Thymus (tissue), 11 donors: ENCODE measurements at regions not wholly inside any gene's neighbourhood (a gene's known extent, or its start where the extent isn't known, plus 50 kb on each side); places are given as distances from the start of the nearest gene placed in this dataset.

Experiments
- DNase-seq, 9 donors: peaks; one replicate each; pipeline ENCODE4 v3.0.0-alpha.2; 2013; ENCODE audit warnings: low spot score in 9 of 9, low read depth in 6 of 9, missing footprints in 1 of 9
- H3K27ac ChIP-seq, 2 donors: one replicate each; pipeline ENCODE4 v1.5.1; 2013; ENCODE audit warnings: control low read depth in 1 of 2, low read depth in 1 of 2, low read length in 1 of 2, mild to moderate bottlenecking in 1 of 2, moderate library complexity in 1 of 2
- H3K27me3 ChIP-seq, 2 donors: one replicate each; pipeline ENCODE4 v1.5.1; 2013; ENCODE audit warnings: low read length in 1 of 2; ENCODE audit not compliant: control insufficient read depth in 2 of 2, insufficient read depth in 1 of 2
- H3K36me3 ChIP-seq, 2 donors: one replicate each; pipeline ENCODE4 v1.5.1; 2013; ENCODE audit warnings: low read length in 1 of 2, mild to moderate bottlenecking in 1 of 2, moderate library complexity in 1 of 2; ENCODE audit not compliant: control insufficient read depth in 2 of 2, insufficient read depth in 2 of 2
- H3K4me1 ChIP-seq, 2 donors: one replicate each; pipeline ENCODE4 v1.5.1; 2013; ENCODE audit warnings: low read length in 2 of 2; ENCODE audit not compliant: control insufficient read depth in 2 of 2, insufficient read depth in 2 of 2
- H3K4me3 ChIP-seq, 2 donors: one replicate each; pipeline ENCODE4 v1.5.1; 2013; ENCODE audit warnings: low read length in 2 of 2, control low read depth in 1 of 2, mild to moderate bottlenecking in 1 of 2
- H3K9me3 ChIP-seq, 2 donors: one replicate each; pipeline ENCODE4 v1.5.1; 2013; ENCODE audit warnings: low read length in 1 of 2, mild to moderate bottlenecking in 1 of 2; ENCODE audit not compliant: control insufficient read depth in 2 of 2, insufficient read depth in 1 of 2
- WGBS: extraction: QIAGEN DNeasy Blood & Tissue Kit; methylation state at CpG from one replicate; pipeline ENCODE4 v1.1.7; 2013; 5-methylcytosine and 5-hydroxymethylcytosine counted together
- donor health status: healthy.

GRCh38 chr16:64398793-64399192, 723.1 kb downstream of the CDH11 start:
- 83% methylated on average over 5 of the region's 5 CpGs for WGBS
- Histone ChIP-seq H3K9me3 (no peaks in the 10 kb centered on the region), H3K4me3 (no peak overlapping the region), H3K27me3 (no peaks in the 10 kb centered on the region), H3K36me3 (no peaks in the 10 kb centered on the region), H3K27ac (no peak overlapping the region), H3K4me1 (no peaks in the 10 kb centered on the region)
- DNase-seq = no peak

DNA sequence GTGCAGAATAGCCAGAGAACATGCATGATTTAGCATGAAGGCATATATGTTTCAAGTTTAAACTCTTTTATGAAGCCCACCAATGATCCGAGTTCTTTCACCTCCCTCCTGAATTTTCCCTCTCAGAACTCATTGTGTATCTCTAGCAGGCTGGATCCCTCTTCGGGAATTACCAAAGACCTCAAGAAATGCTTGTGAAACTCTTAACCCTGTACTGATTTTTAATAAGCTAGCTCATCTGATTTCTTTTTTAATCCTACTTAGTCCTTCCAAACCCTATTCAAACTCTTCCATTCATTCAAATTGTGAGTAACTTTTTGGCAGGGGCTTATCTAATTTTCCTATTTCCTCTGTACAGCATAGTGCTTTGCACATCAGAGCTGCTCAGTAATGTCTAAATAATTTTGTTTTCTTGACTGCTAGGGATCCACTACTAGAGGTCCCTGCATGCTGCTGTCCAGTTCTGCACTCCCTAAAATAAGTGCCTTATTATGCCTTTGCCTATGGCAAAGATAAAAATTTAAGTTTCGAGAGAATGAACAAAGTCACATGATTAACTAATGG, 723.8 kb downstream of the CDH11 start:
- Histone ChIP-seq H3K4me3 (no peak overlapping the region), H3K27ac (no peak overlapping the region), H3K9me3 (no peaks in the 10 kb centered on the region), H3K36me3 (no peaks in the 10 kb centered on the region), H3K27me3 (no peaks in the 10 kb centered on the region), H3K4me1 (no peaks in the 10 kb centered on the region)
- no peak for DNase-seq
- 92% methylated on average over 3 of the region's 3 CpGs for WGBS

GRCh38 chr16:64397042-64397441, 724.8 kb downstream of the CDH11 start:
- Histone ChIP-seq H3K9me3 (no peaks in the 10 kb centered on the region), H3K27ac (no peak overlapping the region), H3K4me3 (no peak overlapping the region), H3K36me3 (no peaks in the 10 kb centered on the region), H3K4me1 (no peaks in the 10 kb centered on the region), H3K27me3 (no peaks in the 10 kb centered on the region)
- 94% methylated on average over 3 of the region's 3 CpGs for WGBS
- DNase-seq = no peak

- WGBS = 85% methylated on average over 1 of the region's 1 CpG
- Histone ChIP-seq H3K36me3 (no peaks in the 10 kb centered on the region), H3K27ac (no peak overlapping the region), H3K4me1 (no peaks in the 10 kb centered on the region), H3K9me3 (no peaks in the 10 kb centered on the region), H3K4me3 (no peak overlapping the region), H3K27me3 (no peaks in the 10 kb centered on the region)
- DNase-seq = no peak
Observed at GRCh38 chr16:64394061-64394460, 727.8 kb downstream of the CDH11 start.

DNA sequence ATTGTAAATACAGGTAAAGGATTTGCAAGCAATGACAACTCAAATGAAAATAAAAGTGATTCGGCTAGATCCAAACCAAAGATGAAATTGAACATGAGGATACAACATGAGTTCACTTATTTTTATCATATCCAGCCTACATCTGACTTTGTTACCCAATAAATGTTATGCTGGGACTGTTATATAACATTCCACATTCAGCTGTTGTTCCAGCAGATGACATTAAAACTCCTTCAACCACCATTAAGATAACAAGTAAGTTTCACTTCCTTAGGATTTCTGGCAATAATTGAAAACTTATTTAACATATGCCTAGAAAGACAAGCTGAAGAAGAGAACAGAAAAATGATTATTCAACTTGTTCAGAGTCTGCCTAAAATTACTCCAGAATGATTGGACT, 729.4 kb downstream of the CDH11 start:
- no peak overlapping the region for H3K4me3 ChIP-seq
- H3K9me3 ChIP-seq = no peaks in the 10 kb centered on the region
- no peaks in the 10 kb centered on the region for H3K27me3 ChIP-seq
- no peaks in the 10 kb centered on the region for H3K4me1 ChIP-seq
- WGBS = 96% methylated on average over 1 of the region's 1 CpG
- no peak overlapping the region for H3K27ac ChIP-seq
- no peak for DNase-seq
- no peaks in the 10 kb centered on the region for H3K36me3 ChIP-seq

DNA sequence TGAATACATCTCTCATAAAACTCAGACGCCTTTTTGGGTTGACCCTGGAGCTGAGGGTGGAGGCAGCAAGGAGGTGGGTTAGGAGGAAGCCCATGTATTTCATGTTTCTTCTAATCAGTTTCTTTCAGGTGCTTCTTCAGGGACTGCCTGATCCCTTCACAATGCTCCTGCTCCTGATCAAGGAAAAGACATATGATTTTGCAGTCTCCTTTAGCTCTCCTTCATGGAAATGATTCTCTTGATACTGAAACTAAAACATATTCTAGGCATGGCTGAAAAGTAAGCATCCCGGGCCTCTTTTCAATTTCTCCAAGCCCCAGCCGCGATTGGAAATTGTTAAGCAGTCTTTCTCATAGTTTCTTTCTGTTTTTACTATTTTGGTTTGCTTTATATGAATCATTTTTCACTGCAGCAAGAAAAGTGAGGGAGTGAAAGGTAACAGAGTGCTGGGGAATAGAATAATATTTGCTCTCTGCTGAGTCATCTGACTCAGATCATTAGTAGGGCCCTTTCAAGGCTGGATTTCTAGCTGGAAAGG, 730.7 kb downstream of the CDH11 start:
- 90% methylated on average over 4 of the region's 4 CpGs for WGBS
- no peak for DNase-seq
- Histone ChIP-seq H3K4me1 (no peaks in the 10 kb centered on the region), H3K9me3 (no peaks in the 10 kb centered on the region), H3K27me3 (no peaks in the 10 kb centered on the region), H3K27ac (no peak overlapping the region), H3K36me3 (no peaks in the 10 kb centered on the region), H3K4me3 (no peak overlapping the region)

- no peaks in the 10 kb centered on the region for H3K36me3 ChIP-seq
- no peak overlapping the region for H3K27ac ChIP-seq
- no peaks in the 10 kb centered on the region for H3K4me1 ChIP-seq
- H3K4me3 ChIP-seq = no peak overlapping the region
- H3K9me3 ChIP-seq = no peaks in the 10 kb centered on the region
- DNase-seq = no peak
- H3K27me3 ChIP-seq = no peaks in the 10 kb centered on the region
- 87% methylated on average over 4 of the region's 4 CpGs for WGBS
Observed at GRCh38 chr16:64390102-64390501, 731.8 kb downstream of the CDH11 start.

DNA sequence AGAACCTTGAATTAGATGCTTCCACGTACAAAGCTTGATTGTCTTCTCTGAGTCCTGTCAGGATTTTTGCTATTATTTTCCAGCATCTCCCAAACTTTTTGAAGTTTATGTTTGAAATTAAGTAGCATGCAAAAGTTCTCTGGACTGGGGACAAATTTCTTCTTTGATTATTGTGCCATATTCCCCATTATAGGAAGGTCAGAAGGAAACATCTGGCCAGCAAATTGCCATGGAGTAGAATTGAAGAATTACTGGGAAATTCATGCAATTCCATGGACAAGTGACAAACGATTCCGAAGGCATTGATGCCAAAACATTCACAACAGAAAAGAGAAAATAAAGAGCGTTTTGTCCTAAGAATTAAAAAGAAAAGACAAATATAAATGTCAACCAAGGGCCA, 737.2 kb downstream of the CDH11 start:
- Histone ChIP-seq H3K4me1 (no peaks in the 10 kb centered on the region), H3K4me3 (no peak overlapping the region), H3K36me3 (no peaks in the 10 kb centered on the region), H3K9me3 (peaks cover 0 to 14% of the 10 kb centered on the region in 2 donors), H3K27me3 (no peaks in the 10 kb centered on the region), H3K27ac (no peak overlapping the region)
- WGBS = 86% methylated on average over 4 of the region's 4 CpGs
- DNase-seq = no peak

DNA sequence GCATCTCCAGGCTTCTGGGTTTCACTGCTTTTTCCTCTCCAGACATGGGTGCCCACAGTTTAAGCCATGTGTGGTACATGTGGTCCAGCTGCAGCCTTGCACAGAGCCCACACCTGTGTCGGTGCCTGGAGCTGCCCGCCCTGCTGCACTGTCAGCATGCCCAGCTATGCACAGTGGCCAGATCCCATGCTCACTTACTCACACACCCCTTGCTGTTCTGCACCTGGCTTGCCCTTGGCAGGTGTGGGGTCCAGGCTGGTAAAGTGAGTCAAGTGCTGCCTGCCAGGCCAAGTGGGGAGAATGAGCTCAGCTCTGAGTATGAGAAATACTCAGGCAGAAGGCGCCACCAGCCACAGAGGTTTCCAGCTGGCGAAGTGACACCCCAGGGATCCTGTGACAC, 739.9 kb downstream of the CDH11 start:
- no peak for DNase-seq
- H3K27me3 ChIP-seq = no peaks in the 10 kb centered on the region
- WGBS = 96% methylated on average over 4 of the region's 4 CpGs
- no peaks in the 10 kb centered on the region for H3K4me1 ChIP-seq
- H3K4me3 ChIP-seq = no peak overlapping the region
- no peaks in the 10 kb centered on the region for H3K36me3 ChIP-seq
- H3K9me3 ChIP-seq = peaks cover 0 to 14% of the 10 kb centered on the region in 2 donors
- no peak overlapping the region for H3K27ac ChIP-seq
